ENCODE measurements at regions not wholly inside any gene's neighbourhood (a gene's known extent, or its start where the extent isn't known, plus 50 kb on each side); places are given as distances from the start of the nearest gene placed in this dataset.

DNA sequence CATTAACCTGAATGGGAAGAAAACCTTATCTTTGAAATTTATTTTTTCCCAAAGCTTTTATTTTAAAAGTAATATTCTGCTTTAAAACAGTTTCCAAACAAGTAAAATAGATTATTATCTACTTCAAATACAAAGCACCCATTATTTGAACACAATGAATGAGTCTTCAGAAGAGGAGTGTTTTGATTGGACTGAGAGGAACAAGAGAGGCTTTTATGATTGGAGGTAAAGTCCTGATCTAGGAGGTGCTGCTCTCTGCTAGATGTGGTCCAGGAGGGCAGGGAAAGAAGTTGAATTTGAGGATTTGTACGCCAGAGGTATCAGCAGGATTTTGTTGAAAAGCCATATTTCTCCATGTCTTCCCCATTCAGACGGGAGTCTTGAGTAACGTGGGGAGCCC, 900.7 kb downstream of the SOCS6 start:
- FAIRE-seq: no peak

- FAIRE-seq: no peak
Measured at GRCh38 chr18:71168557-71169145, 879.8 kb downstream of the SOCS6 start.

DNA sequence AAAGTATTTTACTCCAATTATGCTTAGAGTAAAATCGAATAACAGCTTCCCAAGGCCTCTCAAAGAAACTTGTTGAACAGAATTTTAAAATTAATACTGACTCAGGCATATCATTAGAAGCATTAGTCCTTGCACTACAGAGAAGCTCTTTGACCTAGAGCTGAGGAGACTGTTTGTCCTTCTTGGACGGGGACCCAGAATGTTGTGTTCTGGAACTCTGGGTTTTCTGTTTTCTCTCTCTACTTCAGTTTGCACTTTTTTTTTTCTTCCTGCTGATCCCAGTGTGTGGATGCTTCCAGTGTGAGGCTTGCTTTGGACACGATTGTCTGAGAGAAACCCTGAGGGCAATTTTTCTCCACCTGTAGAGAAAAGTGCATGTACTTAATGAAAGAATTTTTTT, 847.6 kb downstream of the SOCS6 start:
- FAIRE-seq: no peak

- no peak for FAIRE-seq
Measured at GRCh38 chr18:71134122-71134521, 845.3 kb downstream of the SOCS6 start.

- no peak for FAIRE-seq
Measured at GRCh38 chr18:71131918-71132317, 843.1 kb downstream of the SOCS6 start.

DNA sequence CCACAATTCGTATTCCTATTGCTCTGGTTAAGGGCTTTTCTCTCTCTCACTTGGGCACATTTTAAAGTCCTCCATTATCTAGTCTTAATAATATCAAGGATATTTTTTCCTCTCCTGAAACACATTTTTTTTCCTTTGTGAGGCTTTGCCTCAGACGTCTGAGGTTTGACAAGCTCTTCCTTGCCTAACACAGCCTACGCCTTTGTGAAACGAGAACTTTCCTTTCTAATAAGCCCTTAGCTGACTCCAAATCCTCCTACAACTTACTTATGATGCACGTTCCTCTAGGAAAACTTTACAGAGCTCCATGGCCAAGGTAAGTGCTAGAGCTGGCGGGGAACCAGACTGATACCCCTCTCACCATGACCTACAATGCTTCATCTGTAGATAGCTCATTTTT, 841.5 kb downstream of the SOCS6 start:
- no peak for FAIRE-seq

DNA sequence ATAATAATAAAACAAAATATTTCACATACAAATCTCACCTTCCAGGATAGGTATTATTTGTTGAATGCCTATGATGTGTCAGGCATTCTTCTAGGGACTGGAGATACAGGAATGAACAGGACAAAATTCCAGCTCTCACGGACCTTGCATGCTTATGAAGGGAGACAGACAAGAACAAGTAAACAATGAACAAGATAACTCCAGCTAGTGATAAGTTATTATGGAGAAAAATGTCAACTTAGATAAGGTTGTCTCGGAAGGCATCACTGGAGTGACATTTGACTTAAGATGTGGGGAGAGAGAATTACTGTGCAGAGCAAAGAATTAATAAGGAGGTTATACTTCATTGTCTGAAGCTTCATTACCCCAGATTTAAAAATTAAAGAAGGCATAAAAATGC, 836.7 kb downstream of the SOCS6 start:
- no peak for FAIRE-seq

DNA sequence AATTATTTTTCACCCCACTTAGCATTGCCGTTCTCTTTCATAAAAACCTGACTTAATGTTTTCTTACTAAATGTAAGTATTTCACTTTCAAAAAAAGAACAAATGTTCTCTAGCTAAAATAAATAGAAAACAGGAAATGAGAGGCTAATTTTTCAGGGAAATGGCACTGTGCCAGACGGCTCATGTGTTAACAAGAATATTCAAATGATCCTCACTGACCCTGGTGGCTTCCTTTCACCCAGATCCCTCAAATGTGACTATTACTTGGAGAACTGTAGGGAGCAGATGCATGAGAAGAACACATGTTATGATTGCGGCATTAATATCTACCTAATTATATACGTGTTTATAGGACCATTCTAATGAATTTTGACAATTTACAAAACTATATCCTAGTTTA, 827.7 kb downstream of the SOCS6 start:
- FAIRE-seq: no peak

- no peak for FAIRE-seq
Measured at GRCh38 chr18:71115261-71115660, 826.4 kb downstream of the SOCS6 start.

GRCh38 chr18:71114550-71115210, 825.8 kb downstream of the SOCS6 start:
- no peak for FAIRE-seq

DNA sequence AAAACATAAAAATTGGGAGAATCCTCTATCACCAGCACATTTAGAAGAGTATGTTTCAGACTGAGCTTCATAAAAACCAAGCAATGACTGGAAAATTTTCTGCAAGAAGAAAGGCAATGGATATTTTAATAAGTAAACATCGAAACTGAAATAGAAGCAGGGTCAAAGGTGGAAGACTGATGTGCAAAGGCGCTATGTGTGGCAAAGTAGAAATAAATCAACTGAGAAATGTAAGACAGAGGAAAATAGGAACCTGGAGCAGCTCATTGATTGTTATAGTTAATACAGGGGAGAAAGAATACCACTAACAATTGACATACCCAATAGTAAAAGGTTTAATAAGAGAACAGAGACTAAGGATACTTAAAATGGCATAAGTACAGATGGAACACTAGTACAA, 818.4 kb downstream of the SOCS6 start:
- no peak for FAIRE-seq

- no peak for FAIRE-seq
Measured at GRCh38 chr18:71106701-71107100, 817.9 kb downstream of the SOCS6 start.

- no peak for FAIRE-seq
Measured at GRCh38 chr18:71105994-71106546, 817.2 kb downstream of the SOCS6 start.

- no peak for FAIRE-seq
Measured at GRCh38 chr18:71105078-71105819, 816.4 kb downstream of the SOCS6 start.

DNA sequence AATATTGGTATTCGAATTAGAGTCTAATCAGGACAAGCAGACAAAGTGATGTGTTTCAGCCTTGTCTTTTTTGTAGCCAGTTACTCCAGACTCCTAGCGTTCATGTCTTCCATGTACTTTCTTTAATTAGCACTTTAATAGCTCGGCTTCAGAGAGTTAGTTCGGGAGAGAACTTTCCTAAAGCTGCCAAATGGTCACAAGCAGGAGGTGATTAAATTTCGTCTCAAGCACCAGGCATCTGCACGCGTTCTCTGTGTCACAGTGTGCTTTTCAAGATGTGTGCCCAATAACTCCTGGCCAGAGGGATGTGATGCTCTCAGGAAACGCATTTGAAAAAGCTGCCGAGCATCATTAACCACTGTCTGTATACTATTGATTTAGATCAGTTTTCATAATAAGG, 790.8 kb downstream of the SOCS6 start:
- no peak for FAIRE-seq

GRCh38 chr18:71077451-71077850, 788.6 kb downstream of the SOCS6 start:
- FAIRE-seq: no peak

- FAIRE-seq: no peak
Measured at GRCh38 chr18:71075147-71075546, 786.3 kb downstream of the SOCS6 start.

GRCh38 chr18:71068338-71068737, 779.5 kb downstream of the SOCS6 start:
- FAIRE-seq: no peak

- FAIRE-seq: no peak
Measured at GRCh38 chr18:71049893-71050292, 761.0 kb downstream of the SOCS6 start.

DNA sequence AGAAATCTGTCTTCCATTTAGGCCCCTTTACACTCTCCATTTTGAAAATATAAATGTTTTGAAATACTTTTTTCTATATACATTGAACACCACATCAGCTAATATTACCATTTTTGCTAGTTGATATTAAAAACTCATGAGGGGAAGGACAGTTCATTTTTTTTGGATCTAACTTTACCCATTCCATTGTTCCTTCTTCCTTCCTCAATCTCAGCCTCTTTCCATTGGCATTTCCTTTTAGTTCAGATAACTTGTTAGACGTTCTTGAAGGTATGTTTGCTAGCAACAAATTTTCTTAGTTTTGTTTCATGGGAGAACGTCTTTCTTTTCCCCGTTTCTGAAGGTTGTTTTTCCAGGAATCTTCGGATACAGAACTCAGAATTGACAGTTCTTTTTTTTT, 759.0 kb downstream of the SOCS6 start:
- no peak for FAIRE-seq

DNA sequence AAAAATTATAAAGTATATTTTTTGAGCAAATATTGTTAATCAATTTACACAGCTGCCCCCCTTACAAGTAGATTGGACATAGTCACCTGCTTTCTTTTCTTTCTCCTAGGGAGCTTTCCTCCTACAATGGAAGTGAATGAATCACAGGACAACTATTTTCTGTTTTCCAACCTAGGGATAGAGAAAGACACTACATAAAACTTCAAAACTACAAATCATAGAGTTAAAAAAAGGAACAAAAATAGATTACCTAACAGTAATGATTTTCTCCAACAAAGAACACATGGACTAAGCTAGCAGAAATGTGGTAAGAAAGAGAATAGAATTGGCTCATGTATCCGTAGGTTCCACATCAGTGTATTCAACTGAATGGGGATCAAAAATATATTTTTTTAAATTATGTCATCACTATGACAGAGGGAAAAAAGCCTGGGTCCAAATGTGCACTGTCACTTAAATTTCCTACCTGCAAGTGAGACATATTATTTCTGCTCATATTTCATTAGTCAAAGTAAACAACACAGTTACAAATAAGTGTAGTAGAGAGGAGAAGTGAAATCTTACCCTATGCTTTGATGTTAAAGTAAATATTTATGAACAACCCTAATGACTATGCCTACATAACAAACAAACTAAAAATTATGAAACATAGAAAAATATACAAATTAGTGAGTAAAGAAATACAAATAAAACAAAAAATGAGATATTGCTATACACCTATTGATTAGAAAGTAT, 756.7 kb downstream of the SOCS6 start:
- FAIRE-seq: no peak

- no peak for FAIRE-seq
Measured at GRCh38 chr18:71040161-71040560, 751.3 kb downstream of the SOCS6 start.

DNA sequence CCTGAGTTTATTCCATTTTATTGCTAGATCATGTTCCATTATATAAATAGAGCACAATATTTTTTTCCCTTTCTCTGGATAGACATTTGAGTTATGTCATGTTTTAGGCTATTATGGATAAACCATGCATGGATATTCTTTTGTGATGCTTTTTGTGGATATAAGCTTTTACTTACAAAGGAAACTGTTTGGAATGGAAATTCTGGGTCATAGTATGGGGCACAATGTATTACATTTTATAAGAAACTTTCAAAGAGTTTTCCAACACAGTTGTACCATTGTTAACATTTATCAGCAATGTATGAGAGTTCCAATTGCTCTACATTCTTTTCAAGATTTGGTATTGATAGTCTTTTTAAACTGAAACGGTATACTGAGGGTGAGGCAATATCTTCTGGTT, 749.4 kb downstream of the SOCS6 start:
- FAIRE-seq: no peak
